Umbilical cord (tissue), 1 donor: ENCODE measurements at regions not wholly inside any gene's neighbourhood (a gene's known extent, or its start where the extent isn't known, plus 50 kb on each side); places are given as distances from the start of the nearest gene placed in this dataset.

Source experiments
- DNase-seq: peaks from one replicate; pipeline ENCODE4 v3.0.0-alpha.2; 2015; ENCODE audit warnings: low spot score

GRCh38 chr2:46850742-46851141 lies 64.9 kb downstream of the MCFD2 start:
- DNase-seq: peak; percentile 39

- DNase-seq: peak; percentile 92
These were observed 65.7 kb downstream of the MCFD2 start for GRCh38 chr2:46849721-46850556.

- peak; percentile 35 for DNase-seq
These were observed 66.4 kb downstream of the MCFD2 start for GRCh38 chr2:46849046-46849715.

- peak; percentile 66 for DNase-seq
These were observed 67.2 kb downstream of the MCFD2 start for GRCh38 chr2:46848447-46848846.

- peak; percentile 87 for DNase-seq
These were observed 67.7 kb downstream of the MCFD2 start for GRCh38 chr2:46847726-46848412.

- DNase-seq: peak; percentile 94
These were observed 68.4 kb downstream of the MCFD2 start for GRCh38 chr2:46847185-46847710.

GRCh38 chr2:46846536-46846935 lies 69.1 kb downstream of the MCFD2 start:
- no peak for DNase-seq

GRCh38 chr2:46845542-46846486 lies 69.8 kb downstream of the MCFD2 start:
- peak; percentile 49 for DNase-seq

GRCh38 chr2:46844443-46844842 lies 71.2 kb downstream of the MCFD2 start:
- DNase-seq: no peak

- DNase-seq: no peak
These were observed 71.6 kb downstream of the MCFD2 start for GRCh38 chr2:46844034-46844433.

- no peak for DNase-seq
These were observed 72.3 kb downstream of the MCFD2 start for GRCh38 chr2:46843316-46843715.

- no peak for DNase-seq
These were observed 72.7 kb downstream of the MCFD2 start for GRCh38 chr2:46842876-46843275.

- no peak for DNase-seq
These were observed 74.0 kb downstream of the MCFD2 start for GRCh38 chr2:46841621-46842020.

- DNase-seq: no peak
These were observed 76.6 kb downstream of the MCFD2 start for GRCh38 chr2:46839045-46839444.

GRCh38 chr2:46837704-46838103 lies 77.9 kb downstream of the MCFD2 start:
- no peak for DNase-seq

- DNase-seq: no peak
These were observed 78.5 kb downstream of the MCFD2 start for GRCh38 chr2:46837112-46837454.

GRCh38 chr2:46836295-46837111 lies 79.1 kb downstream of the MCFD2 start:
- no peak for DNase-seq

- DNase-seq: no peak
These were observed 80.1 kb downstream of the MCFD2 start for GRCh38 chr2:46835520-46835919.

- DNase-seq: no peak
These were observed 83.1 kb downstream of the MCFD2 start for GRCh38 chr2:46832543-46832942.

GRCh38 chr2:46831869-46832265 lies 83.7 kb downstream of the MCFD2 start:
- DNase-seq: no peak
